ENCODE measurements at regions not wholly inside any gene's neighbourhood (a gene's known extent, or its start where the extent isn't known, plus 50 kb on each side); places are given as distances from the start of the nearest gene placed in this dataset.
"Not testable (repeated sequence)": the region's sequence is repeated elsewhere in the genome, so short reads cannot be mapped to it uniquely, and the experiment has no call there.

DNA sequence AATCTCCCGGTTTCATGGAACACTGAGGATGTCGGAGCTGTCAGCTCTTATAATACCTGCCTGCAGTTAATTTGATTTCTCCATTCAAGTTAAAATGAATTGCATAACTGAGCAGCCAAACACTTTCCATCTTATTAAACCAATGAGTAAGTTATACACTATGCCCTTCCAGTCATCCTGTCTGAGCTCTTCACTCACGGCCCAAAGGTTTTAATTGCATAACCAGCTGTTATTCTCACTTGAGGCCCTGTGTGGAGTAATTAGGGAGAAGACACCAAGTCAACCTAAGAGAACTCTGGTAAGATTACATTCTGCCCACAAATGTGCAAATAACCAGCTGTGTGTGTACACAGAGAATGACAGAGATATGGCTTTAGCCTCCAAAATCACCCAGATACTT, 303.5 kb downstream of the TBC1D4 start:
- no peak for DNase-seq

DNA sequence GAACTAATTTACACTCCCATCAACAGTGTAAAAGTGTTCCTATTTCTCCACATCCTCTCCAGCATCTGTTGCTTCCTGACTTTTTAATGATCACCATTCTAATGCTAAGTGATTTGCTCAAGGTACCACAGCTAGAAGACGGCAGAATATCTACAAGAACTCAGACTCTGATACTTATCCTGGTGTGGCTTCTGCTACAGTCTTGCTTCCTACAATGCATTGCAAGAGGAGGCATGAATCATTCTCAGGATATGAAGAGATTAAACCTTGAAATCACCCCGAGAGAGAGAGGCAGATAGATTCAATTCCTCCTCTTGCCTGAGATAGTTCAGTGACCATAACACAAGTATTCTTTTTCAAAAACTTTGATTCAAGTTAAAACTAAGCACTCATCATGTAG, 306.4 kb downstream of the TBC1D4 start:
- peak; percentile 55 for DNase-seq

DNA sequence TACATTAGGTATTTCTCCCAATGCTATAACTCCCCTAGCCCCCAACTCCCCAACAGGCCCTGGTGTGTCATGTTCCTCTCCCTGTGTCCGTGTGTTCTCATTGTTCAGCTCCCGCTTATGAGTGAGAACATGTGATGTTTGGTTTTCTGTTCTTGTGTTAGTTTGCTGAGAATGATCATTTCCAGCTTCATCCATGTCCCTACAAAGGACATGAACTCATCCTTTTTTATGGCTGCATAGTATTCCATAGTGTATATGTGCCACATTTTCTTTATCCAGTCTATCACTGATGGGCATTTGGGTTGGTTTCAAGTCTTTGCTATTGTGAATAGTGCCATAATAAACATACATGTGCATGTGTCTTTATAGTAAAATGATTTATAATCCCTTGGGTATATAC, 306.9 kb downstream of the TBC1D4 start:
- DNase-seq = not testable (repeated sequence)

DNA sequence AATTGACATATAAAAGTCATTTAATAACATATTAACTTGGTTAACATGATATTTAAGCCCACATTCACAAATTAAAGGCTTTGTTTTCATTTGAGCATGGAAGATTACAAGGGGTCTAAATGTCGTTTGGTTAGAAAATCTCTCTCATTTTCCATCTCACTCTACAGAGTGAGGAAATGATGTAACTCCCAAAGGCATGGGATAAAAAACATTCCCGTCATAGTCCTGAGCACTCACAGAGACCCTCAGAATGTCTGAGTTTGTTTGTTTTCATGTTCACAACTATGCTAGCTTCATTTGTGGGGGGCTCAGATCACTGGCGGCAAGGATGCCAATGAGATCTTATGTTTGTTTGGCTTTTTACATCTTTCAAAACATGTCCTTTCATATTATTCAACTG, 307.5 kb downstream of the TBC1D4 start:
- DNase-seq = peak; percentile 65

DNA sequence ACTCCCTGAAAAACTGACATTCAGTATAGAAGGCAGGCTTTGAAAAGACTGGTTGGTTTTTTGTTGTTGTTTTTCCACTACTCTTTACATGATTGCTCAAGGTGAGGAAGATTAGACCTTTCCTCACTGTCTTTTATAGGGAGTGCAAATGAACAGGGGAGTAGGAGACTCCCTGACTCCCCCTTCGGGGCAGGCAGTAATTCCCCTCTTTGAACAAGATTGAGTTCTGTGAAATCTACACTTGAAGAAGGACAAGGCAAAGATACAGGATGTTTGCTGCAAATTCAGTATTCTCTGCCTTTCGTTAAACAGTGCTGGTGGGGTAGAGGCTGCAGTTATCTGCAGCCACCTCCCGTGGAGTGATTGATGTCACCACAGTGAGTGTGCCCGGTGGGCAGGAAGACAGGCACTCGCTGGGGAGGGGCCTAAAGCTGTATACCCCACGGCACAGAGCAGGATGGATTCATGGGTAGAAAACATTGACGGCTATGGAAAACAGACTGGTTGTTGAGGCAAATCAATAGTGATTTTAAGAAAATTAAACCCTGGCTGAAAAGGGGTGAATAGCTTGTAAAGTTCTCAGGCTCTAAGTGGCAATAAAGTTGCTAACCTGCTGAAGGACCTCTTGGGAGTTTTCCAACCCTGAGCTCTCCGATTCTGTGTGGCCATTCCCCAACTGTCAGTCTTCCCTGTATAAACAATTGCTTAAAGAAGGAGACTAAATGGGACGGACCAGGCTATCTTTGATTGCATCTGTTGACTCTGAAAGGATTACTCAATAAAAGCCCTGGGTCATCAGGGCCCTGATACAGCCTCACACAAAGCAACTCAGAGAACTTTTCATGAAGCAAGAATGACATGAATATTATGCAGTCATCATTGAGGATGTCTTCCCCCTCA, 308.3 kb downstream of the TBC1D4 start:
- peak; percentile 33 for DNase-seq

DNA sequence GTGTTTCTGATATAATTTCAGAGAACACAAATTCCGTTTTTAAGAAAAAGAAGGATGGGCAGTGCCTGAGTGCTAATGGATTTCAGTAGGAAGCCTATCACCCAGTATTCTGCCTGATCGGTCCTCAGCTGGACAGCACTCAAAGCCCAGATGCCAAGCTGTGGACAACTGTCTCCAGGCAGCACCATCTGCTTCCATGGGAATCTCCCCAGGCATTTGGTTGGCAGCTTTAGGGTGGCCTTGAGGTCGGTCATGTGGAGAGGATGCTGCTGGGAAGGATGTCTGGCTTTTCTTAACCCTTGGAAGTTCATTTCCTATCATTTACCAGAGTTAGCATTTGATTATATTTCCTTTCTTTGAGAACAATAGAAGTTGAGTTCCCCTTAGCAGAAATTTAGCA, 311.7 kb downstream of the TBC1D4 start:
- DNase-seq = no peak

DNA sequence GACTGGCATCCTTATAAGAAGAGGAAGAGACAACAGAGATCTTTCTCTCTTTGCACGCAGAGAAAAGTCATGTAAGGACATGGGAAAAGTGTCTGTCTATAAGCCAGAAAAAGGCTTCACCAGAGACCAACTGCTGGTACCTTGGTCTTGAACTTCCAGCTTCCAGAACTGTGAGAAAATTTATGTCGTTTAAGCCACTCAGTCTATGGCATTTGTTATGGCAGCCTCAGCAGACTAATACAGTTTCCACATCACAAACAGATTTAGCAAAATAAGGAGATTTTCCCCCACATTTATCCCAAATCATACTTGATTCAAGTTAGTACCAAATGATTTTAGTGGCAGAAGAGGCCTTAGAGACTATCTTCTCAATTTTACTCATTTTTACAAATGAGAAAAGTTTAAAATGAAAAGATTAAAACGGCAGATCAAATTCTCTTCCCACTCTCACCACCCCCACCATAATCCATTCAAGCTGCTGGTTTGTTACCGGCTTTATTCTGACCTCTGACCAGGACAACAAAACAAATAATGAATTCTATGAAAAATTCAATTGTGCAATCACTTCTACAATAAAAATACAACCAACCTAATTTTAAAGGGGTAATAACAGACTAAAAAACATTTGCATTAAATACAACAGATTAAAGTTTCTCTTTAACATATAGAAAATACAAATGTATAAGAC, 316.3 kb downstream of the TBC1D4 start:
- DNase-seq = no peak

DNA sequence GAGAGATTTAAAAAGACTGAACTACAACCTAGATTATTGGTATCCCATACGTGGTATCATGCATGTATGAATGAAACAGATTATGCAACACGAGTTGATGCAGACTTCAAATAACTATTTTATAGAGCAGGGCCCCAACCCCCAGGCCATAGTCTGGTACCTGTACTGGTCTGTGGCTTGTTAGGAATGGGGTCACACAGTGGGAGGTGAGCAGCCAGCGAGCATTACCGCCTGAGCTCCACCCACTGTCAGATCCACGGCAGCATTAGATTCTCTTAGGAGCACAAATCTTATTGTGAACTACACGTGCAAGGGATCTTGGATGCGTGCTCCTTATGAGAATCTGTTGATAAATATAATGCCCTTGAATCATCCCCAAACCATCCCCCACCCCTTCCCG, 320.2 kb downstream of the TBC1D4 start:
- no peak for DNase-seq

DNA sequence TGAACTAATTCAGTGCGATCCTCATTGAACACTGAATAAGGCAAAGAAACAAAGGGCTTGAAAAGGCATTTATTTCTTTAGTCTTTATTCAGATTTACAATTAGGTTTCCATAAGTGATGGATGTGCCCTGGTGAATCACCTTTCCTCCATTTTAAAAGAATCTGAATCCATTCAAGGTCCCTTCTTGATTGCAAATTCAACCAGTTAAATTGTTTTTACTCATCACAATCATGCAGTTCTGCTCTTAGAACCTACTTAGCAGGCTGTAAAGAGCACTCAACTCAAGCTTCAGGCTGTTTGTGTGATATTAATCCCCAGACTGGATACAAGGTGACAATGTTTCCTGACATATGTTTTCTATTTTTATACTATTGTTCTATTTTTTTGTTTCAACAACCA, 321.0 kb downstream of the TBC1D4 start:
- no peak for DNase-seq

DNA sequence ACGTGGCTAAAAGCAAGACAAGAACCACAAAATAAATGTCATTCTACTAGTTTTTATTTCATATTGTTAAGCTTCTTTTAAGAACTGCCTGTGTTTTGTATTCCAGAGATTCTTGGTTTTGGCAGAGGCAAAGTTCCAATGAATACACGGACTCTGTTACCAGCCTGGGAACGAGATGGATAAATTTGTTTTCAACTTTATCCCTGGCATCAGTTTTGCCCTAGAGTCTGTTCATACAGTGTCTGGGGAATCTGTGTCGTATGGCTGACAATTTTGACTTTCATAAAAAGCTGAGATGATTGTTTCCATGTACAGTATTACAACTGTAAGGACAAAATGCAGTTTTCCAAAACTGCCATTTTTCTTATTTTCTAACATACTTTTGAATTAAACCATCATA, 327.6 kb downstream of the TBC1D4 start:
- DNase-seq = no peak

DNA sequence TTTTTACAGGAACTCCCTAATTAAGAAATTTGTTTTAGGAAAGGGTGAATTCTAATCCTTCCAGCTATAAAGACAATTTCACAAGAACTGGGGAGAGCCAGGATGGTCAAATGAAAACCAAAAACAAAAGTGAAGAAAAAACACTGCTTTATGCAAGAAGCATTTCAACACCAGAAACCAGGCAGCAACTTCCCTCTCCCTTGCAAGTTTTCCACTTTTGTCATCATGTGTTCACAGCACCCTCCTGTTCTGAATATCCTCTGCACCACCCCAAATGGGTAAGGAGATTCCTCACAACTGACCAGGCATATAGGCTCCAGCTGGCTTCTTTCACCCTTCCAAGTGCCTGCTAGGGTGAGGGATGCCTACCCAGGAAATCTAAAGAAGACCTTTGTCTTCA, 328.1 kb downstream of the TBC1D4 start:
- DNase-seq = no peak

DNA sequence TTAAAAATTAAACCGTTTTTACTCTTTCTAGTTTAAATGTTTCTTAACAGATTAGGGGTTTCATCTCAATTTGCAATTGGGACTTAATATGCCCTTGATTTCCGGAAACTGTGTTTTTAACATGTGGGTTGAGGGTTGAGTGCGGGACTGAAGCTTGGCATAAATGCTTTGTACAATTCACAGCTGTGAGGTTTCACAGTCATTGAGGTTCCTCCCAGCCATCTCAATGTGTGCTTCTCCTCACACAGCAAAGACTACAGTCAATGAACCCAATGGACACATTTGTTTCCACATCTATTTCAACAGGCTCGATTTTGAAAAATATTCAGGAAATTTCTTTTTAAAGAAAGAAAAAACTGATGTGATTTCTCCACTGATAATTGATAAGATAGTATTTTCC, 328.6 kb downstream of the TBC1D4 start:
- no peak for DNase-seq

DNA sequence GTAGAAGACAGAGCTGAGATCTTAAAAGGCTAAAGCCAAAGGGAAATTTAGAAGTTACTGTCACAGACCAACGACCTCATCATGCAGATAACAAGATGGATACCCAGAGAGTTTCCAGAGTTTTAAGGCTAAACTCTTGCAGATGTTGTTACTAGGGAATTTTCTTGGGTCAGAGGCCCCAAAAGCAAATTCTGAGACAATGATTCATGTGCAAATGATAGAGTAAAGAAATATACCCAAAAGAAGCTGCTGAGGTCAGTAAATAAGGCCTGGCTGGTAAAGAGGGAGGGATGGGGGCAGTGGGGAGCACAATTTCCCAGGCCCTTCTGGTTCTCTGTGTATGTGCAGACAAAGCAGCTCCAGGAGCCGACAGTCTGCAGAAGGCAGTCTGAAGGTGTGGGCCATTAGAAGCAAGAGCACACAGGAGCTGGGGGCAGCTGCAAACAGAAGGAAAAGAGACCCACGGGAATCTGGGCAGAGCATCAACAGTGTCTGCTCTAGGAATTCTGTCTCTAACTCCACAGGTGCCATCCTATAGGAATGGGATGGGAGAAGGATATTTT, 330.8 kb downstream of the TBC1D4 start:
- peak; percentile 78 for DNase-seq

DNA sequence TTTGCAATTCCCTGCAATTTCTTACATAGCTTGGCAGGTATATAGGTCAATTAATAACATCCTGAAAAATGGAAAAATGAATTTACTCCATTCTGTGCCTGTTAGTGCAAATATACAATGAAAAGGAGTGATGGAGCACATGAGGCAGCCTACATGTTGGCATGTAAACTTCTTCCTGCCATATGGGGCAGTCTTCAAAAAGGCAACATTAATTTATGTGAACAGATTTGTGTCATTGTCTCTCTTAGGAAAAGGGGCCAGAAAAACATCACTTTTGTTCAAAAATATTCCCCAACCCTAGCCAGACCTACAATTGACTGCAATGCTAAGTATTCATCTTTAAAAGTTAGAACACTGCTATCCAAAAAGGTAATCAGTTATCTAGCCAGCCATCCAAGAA, 332.2 kb downstream of the TBC1D4 start:
- DNase-seq = no peak

DNA sequence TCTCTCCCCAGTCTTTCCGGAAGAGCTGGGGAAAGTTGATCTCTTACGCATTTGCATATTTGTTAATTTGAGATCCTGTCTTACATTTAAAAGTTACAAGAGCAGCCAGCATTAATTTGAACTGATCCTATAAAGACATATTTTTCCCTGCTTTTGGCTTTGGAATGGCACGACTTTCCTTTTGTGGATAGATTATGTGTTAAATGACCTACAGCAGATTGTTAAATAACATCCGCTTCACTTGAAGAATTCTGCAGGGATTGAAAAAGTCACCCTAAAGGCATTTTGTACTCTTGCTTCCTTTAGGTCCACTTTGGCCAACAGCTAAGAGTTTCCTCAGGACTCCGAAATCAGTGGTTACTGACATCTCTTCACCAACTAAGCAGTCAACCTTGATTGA, 334.0 kb downstream of the TBC1D4 start:
- DNase-seq = no peak

DNA sequence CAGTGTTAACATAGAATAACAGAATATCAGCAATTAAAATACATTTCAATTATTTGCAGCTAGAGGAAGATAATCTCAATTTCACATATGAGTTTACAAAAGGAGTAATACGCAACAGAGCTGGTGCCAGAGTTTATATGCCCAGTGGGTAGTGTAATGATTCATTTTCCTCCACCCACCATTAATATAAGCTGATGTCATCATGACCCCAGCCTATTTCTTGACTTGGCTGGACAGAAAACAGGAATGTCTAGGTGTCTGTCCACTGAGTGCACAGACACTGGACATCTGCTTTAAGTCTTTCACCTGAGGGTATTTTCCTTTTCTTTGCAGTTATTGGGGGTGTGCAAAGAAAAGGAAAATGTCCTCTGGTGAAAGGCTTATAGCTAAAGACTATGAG, 335.5 kb downstream of the TBC1D4 start:
- DNase-seq = no peak

DNA sequence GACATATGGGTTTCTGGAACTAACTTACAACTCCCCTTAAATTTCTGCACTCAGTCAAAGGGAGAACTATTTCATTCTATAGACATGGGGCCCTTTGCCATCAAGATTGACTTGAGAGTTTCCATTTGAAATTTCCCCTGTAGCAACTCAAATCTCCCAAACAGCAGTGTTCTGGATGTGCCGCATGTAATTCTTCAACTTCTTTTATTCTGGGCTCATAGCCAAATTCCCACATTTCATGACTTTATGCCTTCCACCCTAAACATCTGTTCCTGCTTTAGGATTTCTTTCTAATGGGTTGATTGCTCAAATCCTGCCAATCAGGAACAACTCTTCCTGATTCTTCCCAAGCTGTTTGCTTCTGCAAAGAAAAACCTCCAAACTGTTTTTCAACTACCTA, 336.0 kb downstream of the TBC1D4 start:
- DNase-seq = peak; percentile 52

DNA sequence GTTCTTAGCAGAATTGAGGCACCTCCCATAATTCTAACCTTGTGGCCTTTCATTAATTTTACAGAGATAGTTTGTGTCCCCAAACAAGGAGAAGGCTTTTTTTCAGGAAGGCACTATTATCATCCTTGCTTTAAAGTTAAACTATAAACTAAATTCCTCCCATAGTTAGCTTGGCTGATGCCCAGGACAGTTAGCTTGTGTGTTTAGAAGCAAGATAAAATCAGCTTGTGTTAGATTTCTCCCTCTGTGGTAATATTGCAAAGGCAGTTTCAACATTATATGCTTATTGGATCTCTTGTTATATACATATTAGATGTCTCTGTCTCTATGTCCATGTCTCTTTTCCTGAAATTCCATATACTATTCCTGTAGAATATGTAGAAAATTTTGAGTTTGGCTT, 342.7 kb downstream of the TBC1D4 start:
- peak; percentile 46 for DNase-seq

DNA sequence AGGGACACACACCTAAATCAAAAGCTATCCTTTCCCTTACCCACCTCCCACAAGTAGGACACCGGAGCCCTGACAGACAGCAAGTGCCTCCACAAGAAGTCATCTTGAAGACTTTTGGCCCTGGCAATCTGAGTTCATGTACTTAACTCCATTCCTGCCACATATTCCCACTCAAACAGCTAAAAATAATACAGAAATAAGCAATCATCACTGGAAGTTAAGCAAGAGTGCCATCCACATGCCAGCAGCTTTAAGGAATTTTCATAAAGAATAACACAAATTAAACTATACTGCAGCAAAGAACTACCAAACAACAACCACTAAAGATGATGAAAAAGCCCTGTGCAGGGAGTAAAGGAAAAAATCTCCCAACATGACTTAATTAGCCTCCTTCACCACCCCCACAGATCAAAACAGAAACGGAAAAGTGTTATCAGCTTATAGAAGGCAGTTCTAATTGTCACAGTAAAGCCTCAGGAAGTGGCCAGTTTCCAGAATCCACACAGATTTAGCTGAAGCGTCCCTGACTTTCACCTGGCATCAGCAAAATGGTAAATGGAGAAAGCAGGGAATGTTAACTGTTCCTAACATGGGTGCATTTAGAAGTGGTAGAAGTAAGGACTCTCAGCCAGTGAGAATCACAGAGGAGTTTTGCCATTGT, 343.9 kb downstream of the TBC1D4 start:
- no peak for DNase-seq

DNA sequence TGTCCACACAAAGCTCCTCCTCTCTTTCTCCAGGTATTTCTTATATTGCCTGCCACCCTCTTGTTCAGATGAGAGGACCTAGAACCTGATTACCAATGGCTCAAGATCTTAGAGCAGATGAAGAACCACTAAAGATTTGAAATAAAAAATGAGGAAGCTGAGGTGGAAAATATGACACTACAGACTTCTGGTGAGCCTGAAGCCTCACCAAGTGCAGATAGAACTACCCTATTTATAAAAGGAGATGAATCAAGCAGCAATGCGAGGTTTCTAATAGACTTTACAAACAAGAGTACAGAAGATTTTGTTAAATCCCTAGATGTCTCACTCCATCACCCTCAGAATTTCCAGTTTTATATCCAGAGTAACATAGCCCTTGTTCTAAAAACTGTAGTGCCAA, 345.8 kb downstream of the TBC1D4 start:
- DNase-seq = no peak

DNA sequence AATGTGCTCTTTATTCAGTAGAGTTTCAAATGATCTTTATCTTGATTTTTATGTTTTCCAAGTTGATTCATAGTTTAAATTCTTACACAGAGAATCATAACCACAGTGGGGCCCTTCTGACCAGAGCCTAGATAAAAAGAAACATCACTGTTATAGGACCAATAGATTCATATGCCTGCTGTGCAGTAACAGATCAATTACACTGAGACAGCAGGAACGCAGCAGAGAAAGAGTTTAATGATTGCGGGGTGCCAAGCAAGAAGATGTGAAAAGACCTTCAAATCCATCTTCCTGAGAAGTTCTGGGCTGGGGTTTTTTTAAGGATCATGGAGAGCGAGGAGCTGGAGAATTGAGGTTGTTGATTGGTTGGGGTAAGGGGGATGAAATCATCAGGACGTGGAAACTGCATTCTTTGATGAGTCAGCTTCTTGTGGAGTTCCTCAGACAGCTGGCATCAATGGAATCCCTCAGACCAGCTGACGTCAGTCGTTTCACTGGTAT, 346.6 kb downstream of the TBC1D4 start:
- peak; percentile 99 for DNase-seq

DNA sequence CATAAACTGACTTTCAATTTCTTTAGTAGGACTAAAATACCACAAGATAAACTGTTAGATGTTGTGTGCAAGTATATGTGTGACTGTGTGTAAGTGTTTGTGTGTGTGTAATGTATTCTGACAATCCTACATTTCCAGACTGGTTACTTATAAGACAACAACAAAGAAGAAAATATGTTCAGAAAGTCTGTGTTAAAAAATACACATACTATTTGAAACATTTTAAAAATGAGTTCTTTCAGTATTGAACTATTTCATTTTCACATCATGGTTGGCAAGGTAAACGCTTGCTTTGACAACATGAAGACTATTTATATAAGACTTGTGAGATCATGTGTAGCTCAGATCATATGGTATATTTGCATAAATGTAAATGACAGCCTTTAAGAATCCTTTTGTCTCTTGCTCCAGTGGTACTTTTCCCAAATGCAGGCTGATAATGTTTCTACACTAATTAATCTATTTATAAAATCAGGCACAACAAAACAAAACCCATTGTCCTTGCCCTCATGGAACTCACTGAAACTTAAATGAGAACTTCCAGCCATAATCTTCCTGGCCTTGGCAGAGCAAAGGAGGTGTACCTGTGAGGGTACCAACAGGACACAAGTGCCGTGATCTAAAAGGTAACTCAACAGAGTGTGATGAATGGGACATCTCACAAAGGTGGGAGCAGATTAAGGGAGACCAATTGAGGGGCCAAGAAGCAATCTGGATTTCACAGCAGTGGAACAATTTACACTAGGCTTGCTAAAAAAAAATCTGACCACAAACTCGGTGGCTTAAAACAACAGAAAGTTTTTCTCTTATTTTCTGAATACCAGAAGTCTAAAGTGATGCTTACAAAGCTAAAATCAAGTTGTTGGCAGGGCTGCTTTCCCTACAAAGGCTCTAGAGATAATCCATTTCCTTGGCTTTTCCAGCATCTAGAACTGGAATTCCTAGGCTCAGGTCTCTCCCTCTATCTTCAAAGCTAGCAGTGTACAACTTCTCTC, 349.0 kb downstream of the TBC1D4 start:
- DNase-seq = no peak
